Epithelial cell of proximal tubule (primary cell): ENCODE measurements at regions not wholly inside any gene's neighbourhood (a gene's known extent, or its start where the extent isn't known, plus 50 kb on each side); places are given as distances from the start of the nearest gene placed in this dataset.

Source experiments
- DNase-seq: peaks from one replicate; pipeline ENCODE4 v3.0.0-alpha.2; 2011; ENCODE audit warnings: low read depth
- H3K4me3 ChIP-seq: 2 replicates; pipeline ENCODE4 v1.5.1; 2011; ENCODE audit warnings: low read depth, mild to moderate bottlenecking, low read length
- CTCF ChIP-seq: conservative IDR thresholded peaks from 2 replicates; pipeline ENCODE4 v1.5.1; 2012; ENCODE audit warnings: low read depth, mild to moderate bottlenecking, low read length

- TF ChIP-seq CTCF, result no peak
- H3K4me3 ChIP-seq, result no peak overlapping the region
- no peak for DNase-seq
These were observed 341.8 kb downstream of the FSCB start for GRCh38 chr14:44165286-44165685.

- DNase-seq, result no peak
- no peak overlapping the region for H3K4me3 ChIP-seq
- TF ChIP-seq CTCF, result no peak
These were observed 343.1 kb downstream of the FSCB start for GRCh38 chr14:44163946-44164345.

GRCh38 chr14:44162197-44162596 is 344.9 kb downstream of the FSCB start:
- no peak for TF ChIP-seq CTCF
- DNase-seq, result no peak
- H3K4me3 ChIP-seq, result no peak overlapping the region

GRCh38 chr14:44154874-44155273 is 352.2 kb downstream of the FSCB start:
- no peak for TF ChIP-seq CTCF
- no peak for DNase-seq
- no peak overlapping the region for H3K4me3 ChIP-seq

- TF ChIP-seq CTCF, result no peak
- H3K4me3 ChIP-seq, result no peak overlapping the region
- DNase-seq, result no peak
These were observed 352.6 kb downstream of the FSCB start for GRCh38 chr14:44154446-44154845.

GRCh38 chr14:44151130-44151820 is 355.8 kb downstream of the FSCB start:
- no peak for DNase-seq
- no peak for TF ChIP-seq CTCF
- H3K4me3 ChIP-seq, result no peak overlapping the region

GRCh38 chr14:44149597-44149996 is 357.5 kb downstream of the FSCB start:
- no peak overlapping the region for H3K4me3 ChIP-seq
- peak; percentile 48 for TF ChIP-seq CTCF
- no peak for DNase-seq
